ENCODE measurements at regions not wholly inside any gene's neighbourhood (a gene's known extent, or its start where the extent isn't known, plus 50 kb on each side); places are given as distances from the start of the nearest gene placed in this dataset.

DNA sequence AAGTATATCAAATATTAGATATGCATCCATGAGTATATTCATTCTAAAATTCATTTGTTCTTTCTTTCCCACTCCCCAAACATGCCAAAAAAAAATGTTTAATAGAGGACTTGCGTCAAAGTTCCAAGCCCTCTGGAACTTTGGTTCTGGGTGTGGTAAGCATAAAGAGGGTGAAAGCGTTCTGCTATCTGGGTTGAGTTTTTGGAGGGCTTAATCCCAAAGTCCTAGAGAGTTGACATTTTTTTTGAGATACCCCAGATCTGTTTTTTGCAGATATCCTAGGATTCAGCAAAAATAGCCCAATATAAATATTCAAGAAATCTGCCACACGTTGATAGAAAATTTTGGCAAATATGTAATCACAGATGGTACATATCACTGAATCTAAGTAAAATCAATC lies 424.3 kb upstream of the CBLB start:
- TF ChIP-seq POLR2AphosphoS5 (IDR thresholded peaks at IDR 0.05; ENCODE audit: low read depth) (no peak), CTCF (IDR thresholded peaks at IDR 0.05; ENCODE audit: insufficient read depth, low read length) (no peak), GABPA (IDR thresholded peaks at IDR 0.05; ENCODE audit: low read depth) (no peak)
- TF ChIP-seq, protein P1, sequence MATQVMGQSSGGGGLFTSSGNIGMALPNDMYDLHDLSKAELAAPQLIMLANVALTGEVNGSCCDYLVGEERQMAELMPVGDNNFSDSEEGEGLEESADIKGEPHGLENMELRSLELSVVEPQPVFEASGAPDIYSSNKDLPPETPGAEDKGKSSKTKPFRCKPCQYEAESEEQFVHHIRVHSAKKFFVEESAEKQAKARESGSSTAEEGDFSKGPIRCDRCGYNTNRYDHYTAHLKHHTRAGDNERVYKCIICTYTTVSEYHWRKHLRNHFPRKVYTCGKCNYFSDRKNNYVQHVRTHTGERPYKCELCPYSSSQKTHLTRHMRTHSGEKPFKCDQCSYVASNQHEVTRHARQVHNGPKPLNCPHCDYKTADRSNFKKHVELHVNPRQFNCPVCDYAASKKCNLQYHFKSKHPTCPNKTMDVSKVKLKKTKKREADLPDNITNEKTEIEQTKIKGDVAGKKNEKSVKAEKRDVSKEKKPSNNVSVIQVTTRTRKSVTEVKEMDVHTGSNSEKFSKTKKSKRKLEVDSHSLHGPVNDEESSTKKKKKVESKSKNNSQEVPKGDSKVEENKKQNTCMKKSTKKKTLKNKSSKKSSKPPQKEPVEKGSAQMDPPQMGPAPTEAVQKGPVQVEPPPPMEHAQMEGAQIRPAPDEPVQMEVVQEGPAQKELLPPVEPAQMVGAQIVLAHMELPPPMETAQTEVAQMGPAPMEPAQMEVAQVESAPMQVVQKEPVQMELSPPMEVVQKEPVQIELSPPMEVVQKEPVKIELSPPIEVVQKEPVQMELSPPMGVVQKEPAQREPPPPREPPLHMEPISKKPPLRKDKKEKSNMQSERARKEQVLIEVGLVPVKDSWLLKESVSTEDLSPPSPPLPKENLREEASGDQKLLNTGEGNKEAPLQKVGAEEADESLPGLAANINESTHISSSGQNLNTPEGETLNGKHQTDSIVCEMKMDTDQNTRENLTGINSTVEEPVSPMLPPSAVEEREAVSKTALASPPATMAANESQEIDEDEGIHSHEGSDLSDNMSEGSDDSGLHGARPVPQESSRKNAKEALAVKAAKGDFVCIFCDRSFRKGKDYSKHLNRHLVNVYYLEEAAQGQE (IDR thresholded peaks at IDR 0.05; ENCODE audit: insufficient replicate concordance, low read depth), result no peak

Measured in HL-60 (cell line).